ENCODE measurements at regions not wholly inside any gene's neighbourhood (a gene's known extent, or its start where the extent isn't known, plus 50 kb on each side); places are given as distances from the start of the nearest gene placed in this dataset.
A peak's percentile ranks its signal among the peaks of the same experiment; 100 is the strongest.

- peaks cover 0 to 24% (median 15%) of the 10 kb centered on the region in 5 experiments for H3K27me3 ChIP-seq (replicated peaks in 2 of 5; ENCODE audit: control insufficient read depth in 4 of 5, insufficient read depth in 5 of 5, low read length in 4 of 5)
- no peak overlapping the region for H3K4me3 ChIP-seq (ENCODE audit: control insufficient read depth in 1 of 7, extremely low read depth in 1 of 7, insufficient read depth in 4 of 7, low read depth in 2 of 7, low read length in 6 of 7)
- H3K27ac ChIP-seq (ENCODE audit: insufficient read depth in 1 of 2, low read depth in 1 of 2, low read length in 2 of 2, poor library complexity in 1 of 2, severe bottlenecking in 2 of 2) = no peak overlapping the region
- ChIA-PET CTCF (no interaction called here), POLR2A (no interaction called here)
- no peaks in the 10 kb centered on the region for H3K9me3 ChIP-seq (ENCODE audit: control extremely low read depth in 1 of 5, control insufficient read depth in 4 of 5, insufficient read depth in 2 of 5, low read depth in 1 of 5, low read length in 4 of 5)
- DNase-seq = no peak
- peaks cover 10 to 49% (median 45%) of the 10 kb centered on the region in 4 experiments for H3K4me1 ChIP-seq (ENCODE audit: control extremely low read depth in 1 of 4, control insufficient read depth in 4 of 4, insufficient read depth in 4 of 4, low read length in 3 of 4)
- no peaks in the 10 kb centered on the region for H3K36me3 ChIP-seq (ENCODE audit: control insufficient read depth in 4 of 4, insufficient read depth in 4 of 4, low read length in 3 of 4)
- 100% methylated on average over 1 of the region's 4 CpGs for WGBS (ENCODE audit: insufficient coverage)
These were observed 73.4 kb upstream of the TNRC6C start for GRCh38 chr17:77884967-77885641.

DNA sequence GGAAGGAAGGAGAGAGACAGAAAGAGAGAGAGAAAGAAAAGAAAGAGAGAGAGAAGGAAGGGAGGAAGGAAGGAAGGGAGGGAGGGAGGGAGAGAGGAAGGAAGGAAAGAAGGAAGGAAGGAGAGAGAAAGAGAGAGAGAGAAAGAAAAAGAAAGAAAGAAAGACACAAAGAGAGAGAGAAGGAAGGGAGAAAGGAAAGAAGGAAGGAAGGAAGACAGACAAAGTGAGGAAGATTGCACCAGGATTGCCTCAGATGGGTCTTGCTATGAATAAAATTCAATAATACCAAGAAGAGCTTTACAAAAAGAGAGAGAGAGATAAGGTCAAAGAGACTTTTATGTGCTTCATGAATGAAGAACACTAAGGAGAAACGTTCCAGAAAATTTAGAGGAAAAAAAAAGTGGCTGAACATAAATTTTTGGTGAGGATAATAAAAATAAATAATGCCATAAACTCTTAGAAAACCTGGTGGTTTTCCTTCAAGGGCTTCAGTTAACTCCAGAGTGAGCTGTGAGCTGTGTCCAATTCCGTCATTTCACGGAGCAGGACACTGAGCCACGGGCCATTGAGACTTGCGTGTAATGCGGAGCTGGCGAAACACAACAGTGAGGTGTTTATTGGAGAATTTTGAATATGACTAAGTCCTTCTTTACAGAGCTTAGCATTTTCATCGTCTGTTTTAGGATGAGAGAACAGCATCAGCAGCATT is 72.7 kb upstream of the TNRC6C start:
- Histone ChIP-seq H3K4me1 (ENCODE audit: control extremely low read depth in 1 of 4, control insufficient read depth in 4 of 4, insufficient read depth in 4 of 4, low read length in 3 of 4) (peaks cover 10 to 42% (median 38%) of the 10 kb centered on the region in 4 experiments), H3K27ac (ENCODE audit: insufficient read depth in 1 of 2, low read depth in 1 of 2, low read length in 2 of 2, poor library complexity in 1 of 2, severe bottlenecking in 2 of 2) (no peak overlapping the region), H3K9me3 (ENCODE audit: control extremely low read depth in 1 of 5, control insufficient read depth in 4 of 5, insufficient read depth in 2 of 5, low read depth in 1 of 5, low read length in 4 of 5) (no peaks in the 10 kb centered on the region), H3K36me3 (ENCODE audit: control insufficient read depth in 4 of 4, insufficient read depth in 4 of 4, low read length in 3 of 4) (no peaks in the 10 kb centered on the region), H3K4me3 (ENCODE audit: control insufficient read depth in 1 of 7, extremely low read depth in 1 of 7, insufficient read depth in 4 of 7, low read depth in 2 of 7, low read length in 6 of 7) (no peak overlapping the region), H3K27me3 (replicated peaks in 2 of 5; ENCODE audit: control insufficient read depth in 4 of 5, insufficient read depth in 5 of 5, low read length in 4 of 5) (peaks cover 0 to 24% (median 15%) of the 10 kb centered on the region in 5 experiments)
- ChIA-PET POLR2A (no interaction called here), CTCF (interaction anchor here (1.0 kb wide), 1 partner anchor 9 kb away, joined by 3 read pairs; no protein-coding TSS in a partner anchor)
- no peak for DNase-seq
- WGBS (ENCODE audit: insufficient coverage) = 93% methylated on average over 3 of the region's 8 CpGs

GRCh38 chr17:77886387-77886728 is 72.1 kb upstream of the TNRC6C start:
- H3K36me3 ChIP-seq (ENCODE audit: control insufficient read depth in 4 of 4, insufficient read depth in 4 of 4, low read length in 3 of 4) = no peaks in the 10 kb centered on the region

DNA sequence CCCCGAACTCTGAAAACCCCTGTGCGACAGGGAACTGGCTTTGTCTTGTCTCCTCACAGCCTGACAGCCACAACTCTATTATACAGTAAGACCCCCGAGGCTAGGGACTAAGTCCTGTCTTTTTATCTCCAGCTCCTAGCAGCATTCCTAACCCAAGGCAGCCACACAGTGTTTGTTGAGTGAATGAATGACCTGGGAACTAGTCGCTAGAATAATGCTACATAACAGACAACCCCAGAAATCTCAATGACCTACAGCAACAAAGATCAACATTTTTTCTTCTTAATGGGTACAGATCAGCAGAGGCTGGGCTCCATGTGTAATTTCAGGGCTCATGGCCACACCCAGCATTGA is 71.4 kb upstream of the TNRC6C start:
- Histone ChIP-seq H3K4me1 (ENCODE audit: control extremely low read depth in 1 of 4, control insufficient read depth in 4 of 4, insufficient read depth in 4 of 4, low read length in 3 of 4) (peaks cover 6 to 29% (median 25%) of the 10 kb centered on the region in 4 experiments), H3K9me3 (ENCODE audit: control extremely low read depth in 1 of 5, control insufficient read depth in 4 of 5, insufficient read depth in 2 of 5, low read depth in 1 of 5, low read length in 4 of 5) (no peaks in the 10 kb centered on the region), H3K4me3 (ENCODE audit: control insufficient read depth in 1 of 7, extremely low read depth in 1 of 7, insufficient read depth in 4 of 7, low read depth in 2 of 7, low read length in 6 of 7) (peak overlapping the region in 2 of 7 experiments; percentile 73 to 76), H3K27me3 (replicated peaks in 2 of 5; ENCODE audit: control insufficient read depth in 4 of 5, insufficient read depth in 5 of 5, low read length in 4 of 5) (peaks cover 0 to 24% (median 15%) of the 10 kb centered on the region in 5 experiments), H3K36me3 (ENCODE audit: control insufficient read depth in 4 of 4, insufficient read depth in 4 of 4, low read length in 3 of 4) (no peaks in the 10 kb centered on the region), H3K27ac (ENCODE audit: insufficient read depth in 1 of 2, low read depth in 1 of 2, low read length in 2 of 2, poor library complexity in 1 of 2, severe bottlenecking in 2 of 2) (no peak overlapping the region)
- CTCF ChIA-PET = interaction anchor here (0.8 to 1.4 kb wide), 2 partner anchors 51 to 69 kb away, joined by 4 to 6 read pairs; no protein-coding TSS in a partner anchor
- WGBS (ENCODE audit: insufficient coverage) = 100% methylated on average over 1 of the region's 4 CpGs
- no peak for DNase-seq
- POLR2A ChIA-PET = interaction anchor here (1.3 kb wide), 1 partner anchor 71 kb away, joined by 3 read pairs; the partner anchor contains the start of gene TNRC6C

More at GRCh38 chr17:77886387-77886728, 72.1 kb upstream of the TNRC6C start:
- peaks cover 0 to 24% (median 15%) of the 10 kb centered on the region in 5 experiments for H3K27me3 ChIP-seq (replicated peaks in 2 of 5; ENCODE audit: control insufficient read depth in 4 of 5, insufficient read depth in 5 of 5, low read length in 4 of 5)
- no peak for DNase-seq
- POLR2A ChIA-PET = no interaction called here
- H3K4me1 ChIP-seq (ENCODE audit: control extremely low read depth in 1 of 4, control insufficient read depth in 4 of 4, insufficient read depth in 4 of 4, low read length in 3 of 4) = peaks cover 10 to 36% (median 33%) of the 10 kb centered on the region in 4 experiments
- no peak overlapping the region for H3K4me3 ChIP-seq (ENCODE audit: control insufficient read depth in 1 of 7, extremely low read depth in 1 of 7, insufficient read depth in 4 of 7, low read depth in 2 of 7, low read length in 6 of 7)
- CTCF ChIA-PET = interaction anchor here (0.8 to 1.0 kb wide), 2 partner anchors 8 to 50 kb away, joined by 3 to 4 read pairs; no protein-coding TSS in a partner anchor
- no peaks in the 10 kb centered on the region for H3K9me3 ChIP-seq (ENCODE audit: control extremely low read depth in 1 of 5, control insufficient read depth in 4 of 5, insufficient read depth in 2 of 5, low read depth in 1 of 5, low read length in 4 of 5)
- H3K27ac ChIP-seq (ENCODE audit: insufficient read depth in 1 of 2, low read depth in 1 of 2, low read length in 2 of 2, poor library complexity in 1 of 2, severe bottlenecking in 2 of 2) = no peak overlapping the region
- WGBS (ENCODE audit: insufficient coverage) = 80% methylated on average over 12 of the region's 13 CpGs

DNA sequence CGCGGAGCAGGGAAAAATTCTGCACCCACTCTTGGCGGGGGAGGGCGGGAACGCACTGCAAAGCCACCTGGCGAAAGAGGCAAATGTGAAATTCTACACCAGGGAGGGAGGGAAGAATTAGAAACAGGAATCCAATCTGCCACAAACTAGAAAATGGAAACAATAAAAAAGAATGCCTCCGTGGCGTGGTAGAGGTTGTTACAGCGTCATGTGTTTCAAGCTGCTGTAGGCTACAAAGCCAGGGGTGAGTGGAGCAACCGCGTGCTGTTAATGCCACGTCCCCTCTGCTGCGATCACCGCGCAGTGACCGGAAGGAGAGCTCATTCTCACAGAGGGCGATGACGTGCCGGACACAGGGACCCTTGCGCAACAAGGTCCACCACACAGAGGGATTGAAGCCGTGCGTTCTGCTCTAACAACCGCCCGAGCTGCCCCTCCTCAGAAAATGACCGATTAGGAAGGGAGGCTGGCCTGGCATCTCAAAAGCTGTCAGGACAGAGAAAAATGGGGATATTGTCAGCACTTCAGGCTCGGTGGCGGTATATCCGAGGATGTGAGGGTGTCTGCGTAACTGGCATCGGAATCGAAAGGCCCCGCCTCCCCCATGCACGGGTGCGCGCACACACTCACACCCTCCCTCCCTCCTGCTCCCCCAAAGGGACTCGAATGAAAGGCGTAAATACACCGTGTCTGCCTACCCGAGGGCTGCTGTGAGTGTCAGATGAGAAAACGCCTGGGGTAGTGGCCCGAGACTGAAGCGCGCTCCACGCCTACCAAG is 70.8 kb upstream of the TNRC6C start:
- H3K4me3 ChIP-seq (ENCODE audit: control insufficient read depth in 1 of 7, extremely low read depth in 1 of 7, insufficient read depth in 4 of 7, low read depth in 2 of 7, low read length in 6 of 7) = peak overlapping the region; percentile 45 to 76 (median 57)
- H3K36me3 ChIP-seq (ENCODE audit: control insufficient read depth in 4 of 4, insufficient read depth in 4 of 4, low read length in 3 of 4) = no peaks in the 10 kb centered on the region
- CTCF ChIA-PET = interaction anchor here (1.4 kb wide), 1 partner anchor 69 kb away, joined by 6 read pairs; no protein-coding TSS in a partner anchor
- H3K27ac ChIP-seq (ENCODE audit: insufficient read depth in 1 of 2, low read depth in 1 of 2, low read length in 2 of 2, poor library complexity in 1 of 2, severe bottlenecking in 2 of 2) = peak overlapping the region in 1 of 2 experiments; percentile 47
- H3K4me1 ChIP-seq (ENCODE audit: control extremely low read depth in 1 of 4, control insufficient read depth in 4 of 4, insufficient read depth in 4 of 4, low read length in 3 of 4) = peaks cover 3 to 23% (median 20%) of the 10 kb centered on the region in 4 experiments
- no peaks in the 10 kb centered on the region for H3K9me3 ChIP-seq (ENCODE audit: control extremely low read depth in 1 of 5, control insufficient read depth in 4 of 5, insufficient read depth in 2 of 5, low read depth in 1 of 5, low read length in 4 of 5)
- DNase-seq = peak; percentile 55 to 82 (median 75)
- 7% methylated on average over 34 of the region's 44 CpGs for WGBS (ENCODE audit: insufficient coverage)
- peaks cover 0 to 24% (median 15%) of the 10 kb centered on the region in 5 experiments for H3K27me3 ChIP-seq (replicated peaks in 2 of 5; ENCODE audit: control insufficient read depth in 4 of 5, insufficient read depth in 5 of 5, low read length in 4 of 5)
- POLR2A ChIA-PET = interaction anchor here (1.3 kb wide), 1 partner anchor 71 kb away, joined by 3 read pairs; the partner anchor contains the start of gene TNRC6C

GRCh38 chr17:77888242-77889134 is 70.0 kb upstream of the TNRC6C start:
- no peaks in the 10 kb centered on the region for H3K36me3 ChIP-seq (ENCODE audit: control insufficient read depth in 4 of 4, insufficient read depth in 4 of 4, low read length in 3 of 4)
- H3K27me3 ChIP-seq (replicated peaks in 2 of 5; ENCODE audit: control insufficient read depth in 4 of 5, insufficient read depth in 5 of 5, low read length in 4 of 5) = peaks cover 0 to 24% (median 15%) of the 10 kb centered on the region in 5 experiments
- CTCF ChIA-PET = interaction anchor here (0.5 to 1.5 kb wide), 3 partner anchors 68 to 126 kb away, joined by 3 to 6 read pairs (median 3); no protein-coding TSS in a partner anchor
- H3K9me3 ChIP-seq (ENCODE audit: control extremely low read depth in 1 of 5, control insufficient read depth in 4 of 5, insufficient read depth in 2 of 5, low read depth in 1 of 5, low read length in 4 of 5) = no peaks in the 10 kb centered on the region
- POLR2A ChIA-PET = no interaction called here
- DNase-seq = no peak
- H3K4me3 ChIP-seq (ENCODE audit: control insufficient read depth in 1 of 7, extremely low read depth in 1 of 7, insufficient read depth in 4 of 7, low read depth in 2 of 7, low read length in 6 of 7) = peak overlapping the region; percentile 45 to 76 (median 57)
- H3K27ac ChIP-seq (ENCODE audit: insufficient read depth in 1 of 2, low read depth in 1 of 2, low read length in 2 of 2, poor library complexity in 1 of 2, severe bottlenecking in 2 of 2) = no peak overlapping the region
- 55% methylated on average over 6 of the region's 13 CpGs for WGBS (ENCODE audit: insufficient coverage)
- peaks cover 3 to 16% (median 13%) of the 10 kb centered on the region in 4 experiments for H3K4me1 ChIP-seq (ENCODE audit: control extremely low read depth in 1 of 4, control insufficient read depth in 4 of 4, insufficient read depth in 4 of 4, low read length in 3 of 4)
